NOMO-1 treated with dmso at 0.1 percent for 144 hours (cell line): ENCODE measurements at regions not wholly inside any gene's neighbourhood (a gene's known extent, or its start where the extent isn't known, plus 50 kb on each side); places are given as distances from the start of the nearest gene placed in this dataset.
A peak's percentile ranks its signal among the peaks of the same experiment; 100 is the strongest.
"Not testable (repeated sequence)": the region's sequence is repeated elsewhere in the genome, so short reads cannot be mapped to it uniquely, and the experiment has no call there.

Experiments
- DNase-seq: peaks from one replicate; lab custom pipeline; 2025; ENCODE audit not compliant: unreplicated experiment; lab: John Stamatoyannopoulos, UW

DNA sequence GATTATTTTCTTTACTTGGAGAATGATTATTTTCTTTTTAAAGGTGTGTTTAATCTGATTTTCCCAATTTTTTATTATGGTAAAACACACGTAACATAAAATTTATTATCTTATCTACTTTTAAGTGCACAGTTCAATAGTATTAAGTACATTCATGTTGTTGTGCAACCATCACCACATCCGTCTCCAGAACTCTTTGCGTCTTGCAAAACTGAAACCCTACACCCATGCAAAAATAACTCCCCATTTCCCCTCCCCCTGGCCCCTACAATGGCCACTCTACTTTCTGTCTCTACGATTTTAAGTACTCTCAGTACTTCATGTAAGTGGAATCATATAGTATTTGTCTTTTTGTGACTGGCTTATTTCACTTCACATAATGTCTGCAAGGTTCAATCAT lies 230.7 kb downstream of the SATB1 start:
- peak; percentile 43 for DNase-seq

DNA sequence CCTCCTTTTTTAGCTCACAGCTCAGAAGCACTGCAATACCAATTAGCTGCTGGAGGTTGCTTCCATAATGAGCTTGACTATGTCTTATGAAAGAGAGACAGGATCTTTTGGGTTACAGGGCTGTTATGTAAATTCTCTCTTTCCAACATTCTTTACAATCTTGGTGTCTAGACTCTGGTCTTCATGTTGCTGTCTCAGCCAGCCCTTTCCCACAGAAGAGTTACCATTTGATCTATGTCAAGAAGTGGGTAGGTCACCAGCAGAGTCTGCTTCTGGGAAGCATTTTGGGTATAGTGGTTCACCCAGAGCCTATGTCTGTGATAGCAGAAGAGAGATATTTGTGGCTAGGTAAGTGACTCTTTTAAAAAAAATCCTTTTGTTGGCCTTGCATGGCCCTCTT lies 234.5 kb downstream of the SATB1 start:
- no peak for DNase-seq

DNA sequence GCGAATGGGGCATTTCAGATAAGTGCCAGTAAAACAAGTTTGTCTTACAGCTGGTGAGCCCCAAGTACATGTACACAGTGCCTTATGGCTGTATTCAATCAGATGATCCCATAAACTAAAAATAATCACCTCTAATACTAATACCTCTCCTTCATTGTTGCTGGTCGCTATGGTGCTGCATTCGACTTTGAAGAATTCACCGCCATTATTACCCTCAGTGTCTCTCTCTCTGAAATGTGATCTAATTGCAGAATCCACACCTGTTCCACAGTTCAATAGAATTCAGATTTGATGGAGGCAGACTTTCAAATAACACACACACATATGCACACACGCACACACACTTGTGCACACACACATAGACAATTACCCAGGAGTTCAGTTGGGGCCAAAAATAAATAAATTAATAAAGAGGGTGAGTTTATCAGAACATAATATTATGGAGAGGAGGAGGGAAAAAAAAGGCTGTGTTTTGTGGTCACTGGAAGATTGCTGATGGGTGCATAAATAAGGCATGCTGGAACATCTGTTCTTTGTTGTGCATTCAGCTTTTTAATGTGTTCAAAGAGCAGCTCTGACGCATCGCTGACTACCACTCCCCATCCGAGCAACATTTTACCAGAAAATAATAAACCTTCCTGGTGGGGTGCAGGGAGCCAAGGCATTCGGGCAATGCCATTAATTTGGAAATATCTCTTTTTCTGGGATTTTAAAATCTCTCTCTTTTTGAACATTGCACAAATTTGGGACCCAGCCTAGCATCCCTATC lies 235.7 kb downstream of the SATB1 start:
- no peak for DNase-seq

DNA sequence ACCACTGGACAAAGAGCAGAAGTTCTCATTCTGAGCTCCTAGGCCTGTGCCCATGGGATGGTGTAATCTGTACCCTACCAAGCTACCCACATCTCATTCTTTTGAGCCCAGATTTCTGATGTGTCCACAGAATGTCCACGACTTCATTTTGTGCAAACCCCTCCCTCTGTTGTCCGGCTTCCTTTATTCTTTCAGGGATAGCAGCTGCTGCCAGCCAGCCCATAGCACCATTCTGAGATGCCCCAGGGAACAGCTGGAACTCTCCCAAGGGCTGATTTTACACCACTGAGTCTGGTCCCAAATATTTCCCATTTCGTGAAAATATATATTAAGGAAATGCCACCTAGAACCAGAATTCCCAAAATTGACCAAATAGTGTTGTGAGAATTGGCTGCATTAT lies 236.6 kb downstream of the SATB1 start:
- no peak for DNase-seq

DNA sequence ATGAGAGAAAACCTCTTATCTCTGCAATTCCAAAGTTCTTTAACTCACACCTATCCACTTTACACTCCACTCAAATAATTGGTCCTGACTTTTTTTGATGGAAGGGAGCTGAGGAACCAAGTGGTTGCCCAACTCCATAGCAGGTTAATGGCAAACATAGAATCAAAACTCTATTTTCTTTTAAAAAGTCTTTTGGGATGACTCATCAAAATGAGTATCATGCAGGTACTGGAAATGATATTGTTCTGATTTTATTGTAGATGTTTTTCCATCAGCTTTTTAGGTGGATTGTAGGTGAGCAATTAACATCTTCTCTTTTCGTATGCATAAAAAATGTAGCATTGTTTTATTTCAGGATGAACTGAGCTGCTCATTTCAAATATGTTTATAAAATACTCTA lies 239.5 kb downstream of the SATB1 start:
- DNase-seq: no peak

DNA sequence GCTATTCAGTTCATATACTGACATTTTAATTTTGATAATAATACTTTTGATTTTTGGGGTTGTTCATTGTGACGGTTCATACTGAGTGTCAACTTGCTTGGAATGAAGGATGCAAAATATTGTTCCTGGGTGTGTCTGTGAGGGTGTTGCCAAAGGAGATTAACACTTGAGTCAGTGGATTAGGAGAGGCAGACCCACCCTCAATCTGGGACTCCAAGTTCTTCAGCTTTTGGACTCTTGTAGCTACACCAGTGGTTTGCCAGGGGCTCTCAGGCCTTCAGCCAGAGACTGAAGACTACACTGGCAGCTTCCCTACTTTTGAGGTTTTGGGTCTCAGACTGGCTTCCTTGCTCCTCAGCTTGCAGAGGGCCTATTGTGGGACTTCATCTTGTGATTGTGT lies 242.2 kb downstream of the SATB1 start:
- DNase-seq: not testable (repeated sequence)

DNA sequence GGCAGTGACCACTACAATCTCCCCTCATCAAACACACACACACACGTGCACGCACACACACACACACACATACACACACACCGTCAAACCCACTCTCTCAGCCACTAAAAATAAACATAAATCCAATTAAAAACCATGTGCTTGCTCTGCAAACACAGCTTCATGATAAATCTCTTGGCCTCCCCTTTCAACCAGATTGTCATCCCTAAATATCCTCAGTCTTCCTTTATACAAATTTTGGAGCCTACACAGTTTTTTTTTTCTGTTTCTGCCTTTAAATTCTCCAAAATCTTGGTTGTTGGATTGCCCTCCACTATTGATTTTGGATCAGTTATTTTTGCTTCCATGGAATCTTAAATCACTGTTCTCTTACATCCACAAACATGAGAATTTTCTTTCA lies 245.6 kb downstream of the SATB1 start:
- DNase-seq: no peak

DNA sequence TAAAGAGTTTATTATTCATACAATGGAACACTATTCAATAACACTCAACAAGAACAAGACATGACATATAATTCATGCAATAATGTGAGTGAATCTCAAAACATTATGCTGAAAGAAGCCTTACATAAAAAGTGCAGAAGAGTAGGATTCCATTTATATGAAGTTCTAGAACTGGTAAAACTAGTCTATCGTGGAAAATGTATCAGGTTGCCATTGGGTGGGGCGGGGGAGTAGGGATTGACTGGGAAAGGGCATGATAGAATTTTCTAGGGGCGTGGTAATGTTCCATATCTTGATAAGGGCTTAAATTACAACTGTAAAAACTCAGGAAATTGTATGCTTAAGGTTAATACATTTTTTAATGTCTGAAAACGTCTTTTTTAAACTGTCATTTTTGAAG lies 247.9 kb downstream of the SATB1 start:
- DNase-seq: no peak

DNA sequence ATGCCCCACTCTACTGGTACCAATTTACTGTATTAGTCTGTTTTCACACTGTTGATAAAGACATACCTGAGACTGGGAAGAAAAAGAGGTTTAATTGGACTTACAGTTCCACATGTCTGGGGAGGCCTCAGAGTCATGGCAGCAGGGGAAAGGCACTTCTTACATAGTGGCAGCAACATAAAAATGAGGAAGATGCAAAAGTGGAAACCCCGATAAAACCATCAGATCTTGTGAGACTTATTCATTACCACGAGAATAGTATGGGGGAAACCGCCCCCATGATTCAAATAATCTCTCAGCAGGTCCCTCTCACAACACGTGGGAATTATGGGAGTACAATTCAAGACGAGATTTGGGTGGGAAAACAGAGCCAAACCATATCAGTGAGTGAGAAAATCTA lies 251.2 kb downstream of the SATB1 start:
- not testable (repeated sequence) for DNase-seq

DNA sequence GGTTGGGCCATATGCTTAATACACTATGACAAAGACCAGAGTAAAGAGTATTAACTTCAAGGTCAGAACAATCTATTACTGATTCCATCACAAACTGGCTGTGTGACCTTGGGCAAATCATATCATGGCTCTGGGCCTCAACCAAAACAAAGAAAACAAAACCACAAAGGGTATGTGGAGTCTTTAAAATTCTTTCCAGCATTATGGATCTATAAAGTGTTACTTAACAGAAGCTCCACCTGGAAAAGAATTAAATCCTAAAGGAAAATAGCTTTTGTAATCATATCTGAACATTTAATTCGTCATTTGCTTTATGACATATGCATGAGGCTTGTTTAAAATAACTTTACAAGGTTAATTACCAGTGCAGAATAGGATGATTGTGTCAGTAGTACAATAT lies 265.5 kb downstream of the SATB1 start:
- no peak for DNase-seq

DNA sequence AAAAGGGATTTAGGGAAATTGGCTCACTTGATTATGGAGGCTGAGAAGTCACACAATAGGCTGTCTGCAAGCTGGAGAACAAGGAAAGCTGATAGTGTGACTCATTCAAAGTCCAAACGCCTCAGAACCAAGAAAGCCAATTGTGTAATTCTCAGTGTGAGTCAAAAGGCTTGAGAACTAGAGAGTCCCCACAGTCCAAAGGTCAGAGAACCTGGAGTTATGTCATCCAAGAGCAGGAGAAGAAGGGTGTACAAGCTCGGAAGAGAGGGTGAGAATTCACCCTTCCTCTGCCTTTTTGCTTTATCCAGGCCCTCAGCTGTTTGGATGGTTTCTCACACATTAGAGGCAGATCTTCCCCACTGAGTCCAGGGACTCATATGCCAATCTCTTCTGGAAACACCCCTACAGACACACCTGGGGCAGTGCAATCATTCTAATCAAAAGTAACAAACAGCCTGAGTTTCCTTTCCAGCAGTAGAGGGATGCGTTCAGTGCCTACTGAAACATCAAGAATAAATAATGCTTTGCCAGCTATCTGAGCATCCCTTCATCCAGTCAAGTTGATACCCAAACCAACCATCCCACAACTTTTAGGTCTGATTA lies 271.5 kb downstream of the SATB1 start:
- peak; percentile 63 for DNase-seq

DNA sequence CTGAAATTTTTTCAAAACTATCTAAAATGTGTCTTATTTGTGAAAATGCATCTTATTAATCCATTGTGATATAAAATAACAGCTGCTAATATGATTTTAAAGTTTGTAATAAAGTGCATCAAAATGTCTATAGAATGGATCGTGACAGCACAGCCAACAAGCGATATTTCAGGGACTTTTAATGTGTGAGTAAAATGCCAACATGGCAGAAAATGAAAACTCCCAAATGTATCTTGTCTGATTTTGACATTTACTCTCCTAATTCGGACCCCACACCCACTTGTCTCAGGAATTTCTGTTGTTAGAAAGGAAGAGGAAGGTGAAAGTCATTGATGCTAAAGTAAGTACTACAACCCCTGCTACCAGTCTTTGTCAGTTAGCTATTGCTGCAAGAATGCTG lies 273.9 kb downstream of the SATB1 start:
- no peak for DNase-seq

DNA sequence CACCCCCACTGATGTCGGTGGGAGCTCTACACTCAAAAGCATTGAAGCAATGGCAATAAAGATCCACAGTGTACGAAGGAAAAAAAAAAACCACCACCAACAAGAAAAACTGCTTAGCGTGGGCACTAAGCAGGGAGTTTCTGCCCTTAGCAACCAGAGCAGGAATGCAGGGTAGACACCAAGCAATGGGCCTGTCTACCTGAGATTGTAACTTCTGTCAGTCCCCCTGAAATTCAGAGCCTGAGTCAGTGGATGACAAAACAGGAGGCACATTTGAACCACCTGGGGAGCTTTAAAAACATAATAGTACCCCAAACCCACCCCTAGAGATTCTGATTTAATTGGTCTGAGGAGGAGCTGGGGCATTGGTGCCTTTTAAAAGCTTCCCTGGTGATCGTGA lies 275.2 kb downstream of the SATB1 start:
- DNase-seq: no peak

DNA sequence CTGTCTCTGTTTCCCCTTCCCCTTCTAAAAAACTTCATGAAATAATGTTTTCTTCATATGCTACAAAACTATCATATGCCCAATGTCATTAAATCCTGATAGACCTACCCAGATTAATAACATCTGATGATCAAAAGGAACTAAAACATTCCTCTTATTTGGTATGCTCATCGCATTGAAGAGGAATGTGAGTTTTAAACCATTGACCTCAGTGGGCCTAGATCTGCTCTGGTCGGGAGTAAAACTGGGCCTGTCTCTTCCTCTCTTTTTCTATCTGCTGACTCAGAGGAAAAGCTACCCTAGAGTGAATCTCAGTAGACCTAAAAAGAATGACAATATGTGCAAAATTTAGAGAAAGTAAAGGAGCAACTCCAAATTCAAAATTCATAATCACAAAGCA lies 275.8 kb downstream of the SATB1 start:
- no peak for DNase-seq

DNA sequence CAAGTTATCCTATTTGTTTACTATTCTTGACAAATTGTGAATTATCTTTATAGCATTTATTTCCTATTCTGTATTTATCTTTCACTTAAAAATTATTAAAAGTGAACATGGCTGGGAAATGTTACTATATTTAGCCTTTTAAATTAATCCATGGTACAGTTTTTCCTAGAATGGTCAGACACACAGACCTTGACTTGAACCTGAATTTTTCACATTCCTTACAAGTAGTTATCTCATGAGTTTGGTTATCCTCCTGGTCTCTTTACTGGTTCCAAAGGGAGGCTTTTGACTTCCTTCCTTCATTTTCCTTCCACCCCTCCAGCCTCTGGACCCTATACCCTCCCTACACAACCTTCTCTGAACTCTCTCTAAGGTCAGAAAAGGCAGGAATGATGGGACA lies 280.6 kb downstream of the SATB1 start:
- no peak for DNase-seq

DNA sequence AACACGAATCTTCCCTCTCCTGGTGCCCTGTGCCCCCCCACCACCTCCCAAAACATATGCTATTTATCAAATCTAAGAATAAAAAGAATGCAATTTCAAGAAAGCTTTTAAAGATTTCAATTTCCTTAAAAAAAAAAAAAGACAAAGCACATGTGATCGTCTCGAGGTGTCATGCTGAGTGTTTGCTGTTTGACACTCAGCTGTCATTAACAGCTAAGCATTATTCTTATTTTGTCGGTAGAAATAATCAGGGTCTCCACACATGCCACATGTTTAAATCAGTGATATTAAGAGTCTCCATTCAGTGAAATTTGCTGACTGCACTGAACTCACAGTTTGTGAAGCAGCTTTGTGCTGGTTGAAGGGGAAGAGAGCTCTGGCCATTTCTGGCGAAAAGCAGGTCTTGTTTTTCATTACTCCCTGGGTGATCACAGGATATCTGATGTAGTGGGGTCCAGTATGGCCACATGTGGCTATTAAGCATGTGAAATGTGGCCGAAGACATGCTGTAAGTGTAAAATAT lies 281.8 kb downstream of the SATB1 start:
- DNase-seq: no peak

DNA sequence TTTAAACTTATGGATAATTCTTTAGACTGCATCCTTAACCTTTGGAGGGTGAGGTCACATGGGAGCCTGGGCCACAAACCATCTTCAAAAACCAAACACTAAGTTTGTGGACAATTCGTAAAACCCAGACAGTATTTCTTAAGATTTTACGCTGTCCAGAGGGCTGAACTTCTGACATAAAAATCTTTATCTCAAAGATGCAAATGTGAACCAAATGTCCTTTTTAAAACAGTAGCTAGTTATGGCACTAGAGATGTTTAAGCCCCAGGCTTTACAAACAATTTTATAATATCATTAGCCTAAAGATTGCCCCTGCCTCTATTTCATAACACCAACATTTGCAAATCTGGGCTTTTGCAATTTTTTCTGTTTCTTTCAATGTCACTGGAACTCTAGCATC lies 287.2 kb downstream of the SATB1 start:
- no peak for DNase-seq

DNA sequence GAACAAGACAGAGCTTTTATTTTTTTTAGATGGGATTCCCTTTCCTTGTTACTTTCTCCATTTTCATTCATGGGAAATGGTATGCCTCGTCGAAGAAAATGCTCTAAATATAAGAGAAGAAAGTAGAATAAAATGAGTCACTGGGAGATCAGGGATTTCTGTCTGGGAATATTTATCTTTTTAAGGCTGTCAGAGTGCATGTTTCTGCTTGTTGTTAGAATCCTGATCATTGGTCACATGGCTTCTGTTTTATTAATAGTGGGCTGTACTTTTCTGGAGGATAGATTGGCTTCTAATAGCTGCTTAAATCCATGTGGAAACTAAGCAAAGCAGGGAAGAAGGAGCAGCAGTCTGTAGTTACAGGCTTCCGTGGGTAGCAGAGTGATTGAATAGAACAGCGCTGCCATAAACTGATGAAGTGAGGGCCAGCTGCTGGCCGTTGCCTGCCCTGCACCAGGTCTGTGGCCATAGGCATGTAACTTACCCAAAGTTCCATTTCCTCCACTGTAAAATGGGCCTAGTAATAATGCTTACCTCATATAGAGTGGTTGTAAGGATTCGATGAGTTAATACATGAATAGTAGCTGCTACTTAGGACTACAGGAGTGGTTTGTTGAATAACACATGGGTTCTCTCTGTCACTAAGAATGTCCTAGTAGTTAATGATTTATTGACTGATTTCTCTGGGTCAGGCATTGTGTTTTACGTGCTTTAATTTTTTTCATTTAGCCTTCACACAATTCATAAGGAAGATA lies 289.9 kb downstream of the SATB1 start:
- no peak for DNase-seq

DNA sequence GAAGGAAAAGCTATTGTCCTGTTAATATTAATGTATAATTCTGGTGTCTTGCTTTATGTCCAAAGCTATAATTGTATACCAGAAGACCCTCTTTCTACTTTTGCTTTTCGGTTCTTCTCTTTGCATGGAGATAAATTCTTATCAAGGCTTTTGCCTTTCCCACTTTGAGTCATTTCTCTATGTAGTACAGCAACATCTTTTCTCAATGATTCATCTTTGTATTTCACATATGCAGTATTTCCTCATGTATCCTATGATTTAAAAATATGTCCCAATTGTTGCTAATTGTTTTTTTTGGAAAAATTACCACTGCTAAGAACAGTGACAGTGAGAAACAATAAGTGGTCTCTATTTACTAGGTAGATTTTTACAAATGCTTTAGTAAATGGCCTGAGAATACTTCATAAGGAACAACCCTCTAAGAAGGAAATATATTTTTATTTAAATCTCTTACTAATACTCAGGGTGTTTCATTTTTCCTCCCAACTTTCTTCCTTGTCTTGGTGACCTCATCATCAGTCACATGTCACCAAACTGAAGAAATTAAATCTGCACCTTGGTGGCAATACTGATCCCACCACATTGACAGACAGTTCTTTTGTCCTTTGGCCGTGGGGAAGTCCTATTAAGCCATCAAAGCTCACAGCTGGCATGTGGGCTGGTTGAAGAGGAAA lies 290.6 kb downstream of the SATB1 start:
- DNase-seq: no peak

DNA sequence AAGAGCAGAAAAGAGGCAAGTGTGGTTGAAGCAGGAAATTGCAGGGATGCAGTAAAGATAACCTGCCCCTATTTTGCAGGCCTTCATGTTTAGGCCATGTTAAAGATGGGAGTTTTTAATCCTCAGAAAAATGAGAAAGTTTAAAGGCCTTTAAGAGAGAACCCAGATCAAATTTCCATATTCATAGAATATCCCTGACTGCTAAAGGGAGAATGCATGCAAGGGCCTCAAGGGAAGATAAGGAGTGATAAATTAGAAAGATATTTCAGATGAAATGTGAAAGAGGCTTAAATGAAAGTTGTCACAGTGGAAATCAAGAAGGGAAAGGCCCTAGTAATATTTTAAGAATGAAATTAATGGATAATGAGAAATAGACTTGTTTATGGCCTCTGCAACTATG lies 292.1 kb downstream of the SATB1 start:
- no peak for DNase-seq

DNA sequence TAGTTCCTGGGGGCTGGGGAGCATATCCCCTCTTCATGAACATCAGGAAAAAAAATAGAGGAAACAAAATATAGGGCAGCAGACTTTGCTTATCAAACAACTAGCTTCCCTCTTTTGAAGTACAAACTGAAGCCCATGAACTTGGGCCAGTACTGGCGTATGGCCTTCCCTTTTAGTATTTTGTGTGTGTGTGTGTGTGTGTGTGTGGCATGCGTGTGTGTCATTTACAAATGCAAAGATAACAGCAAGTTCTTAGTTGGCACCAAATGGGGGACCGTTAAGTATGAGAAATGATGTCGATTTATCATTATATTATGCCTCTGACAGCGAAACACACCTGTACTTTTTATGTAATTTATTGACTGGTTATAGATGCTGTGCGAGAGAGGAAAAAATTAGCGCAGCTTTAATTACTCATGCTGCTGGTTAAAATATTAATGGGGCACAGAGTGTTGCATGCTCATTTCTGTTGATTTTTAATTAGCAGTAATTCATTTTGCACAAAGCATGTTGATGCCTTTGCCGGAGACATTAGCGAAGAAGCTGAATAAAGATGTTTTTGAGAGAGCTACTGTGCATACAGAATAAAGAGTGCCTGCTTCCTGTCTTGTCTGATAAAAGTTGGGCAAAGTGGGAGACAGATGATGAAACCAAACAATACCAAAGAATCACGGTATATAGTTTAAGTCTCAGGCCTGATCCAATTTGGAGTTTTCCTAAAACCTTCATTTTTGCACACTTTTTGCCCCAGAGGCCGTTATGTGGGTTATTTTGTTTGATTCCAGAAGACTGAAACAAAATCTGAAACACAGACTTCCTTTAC lies 297.1 kb downstream of the SATB1 start:
- DNase-seq: peak; percentile 37
